GM21529 (cell line): ENCODE measurements at regions not wholly inside any gene's neighbourhood (a gene's known extent, or its start where the extent isn't known, plus 50 kb on each side); places are given as distances from the start of the nearest gene placed in this dataset.
"Not testable (repeated sequence)": the region's sequence is repeated elsewhere in the genome, so short reads cannot be mapped to it uniquely, and the experiment has no call there.

ENCODE experiments used
- ATAC-seq: cut with Tn5 transposase; IDR thresholded peaks from one replicate; pipeline ENCODE4 v1.9.1; 2021; ENCODE audit not compliant: unreplicated experiment

DNA sequence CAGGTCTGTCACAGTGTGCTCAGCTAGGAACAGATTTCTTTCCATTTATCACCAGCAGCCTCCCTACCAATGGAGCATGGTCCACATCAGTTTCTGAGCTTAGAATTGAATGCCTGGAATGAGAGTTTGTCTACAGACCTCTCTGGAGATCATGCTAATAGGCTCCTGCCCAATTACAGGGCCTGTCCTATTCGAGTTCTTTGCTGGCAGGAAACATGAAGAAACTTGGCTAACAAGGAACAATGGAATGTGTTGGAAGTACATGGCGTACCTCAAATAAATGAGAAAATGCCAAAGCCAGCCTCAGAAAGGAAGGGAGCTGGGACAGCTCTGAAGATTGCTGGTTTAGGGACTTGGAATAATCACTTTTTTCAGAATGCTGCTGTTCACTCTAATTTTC, 186.0 kb upstream of the AKR1E2 start:
- no peak for ATAC-seq

GRCh38 chr10:4638099-4638498, 187.9 kb upstream of the AKR1E2 start:
- ATAC-seq = no peak

GRCh38 chr10:4637657-4638056, 188.3 kb upstream of the AKR1E2 start:
- ATAC-seq = no peak

DNA sequence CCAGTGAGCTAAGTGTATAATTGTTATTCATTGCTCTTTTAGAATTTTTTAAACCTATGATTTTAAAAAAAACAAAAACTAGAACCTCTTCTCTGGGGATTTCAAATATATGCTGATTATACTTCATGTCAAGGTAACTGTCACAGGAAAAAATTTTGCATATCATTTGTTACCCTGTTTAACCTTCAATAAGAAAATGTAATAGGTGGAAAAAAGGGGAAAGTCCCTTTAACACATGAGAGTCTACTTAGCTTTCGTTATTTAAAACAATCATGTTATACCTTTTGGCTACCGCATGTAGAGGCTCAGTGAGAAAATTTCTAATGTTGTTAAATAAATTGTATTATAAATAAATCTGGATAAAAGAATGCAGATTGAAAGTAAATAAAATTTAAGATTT, 190.1 kb upstream of the AKR1E2 start:
- no peak for ATAC-seq

- ATAC-seq = no peak
Observed at GRCh38 chr10:4635388-4635787, 190.6 kb upstream of the AKR1E2 start.

GRCh38 chr10:4633776-4634175, 192.2 kb upstream of the AKR1E2 start:
- no peak for ATAC-seq

DNA sequence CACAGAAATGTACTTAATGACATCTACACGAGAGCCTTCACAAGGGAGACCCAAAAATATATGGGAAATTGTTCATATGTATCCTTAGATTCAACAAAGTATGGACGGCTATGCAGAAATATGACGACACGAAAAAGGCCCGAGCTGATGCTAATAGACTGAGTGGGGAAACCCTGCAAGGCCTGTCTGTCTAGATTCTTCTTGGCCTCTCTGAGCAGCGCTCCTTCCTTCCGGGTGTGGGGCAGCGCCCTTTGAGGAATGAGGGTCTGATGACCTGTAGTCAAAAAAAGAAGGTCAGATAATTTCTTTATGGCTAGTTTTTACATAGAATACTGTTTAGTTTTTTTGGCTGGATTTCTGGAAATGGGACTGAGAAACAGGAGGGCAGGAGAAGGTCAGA, 192.8 kb upstream of the AKR1E2 start:
- no peak for ATAC-seq

- ATAC-seq = no peak
Observed at GRCh38 chr10:4632757-4633156, 193.2 kb upstream of the AKR1E2 start.

- no peak for ATAC-seq
Observed at GRCh38 chr10:4626919-4627318, 199.1 kb upstream of the AKR1E2 start.

GRCh38 chr10:4623757-4624420, 202.1 kb upstream of the AKR1E2 start:
- no peak for ATAC-seq

DNA sequence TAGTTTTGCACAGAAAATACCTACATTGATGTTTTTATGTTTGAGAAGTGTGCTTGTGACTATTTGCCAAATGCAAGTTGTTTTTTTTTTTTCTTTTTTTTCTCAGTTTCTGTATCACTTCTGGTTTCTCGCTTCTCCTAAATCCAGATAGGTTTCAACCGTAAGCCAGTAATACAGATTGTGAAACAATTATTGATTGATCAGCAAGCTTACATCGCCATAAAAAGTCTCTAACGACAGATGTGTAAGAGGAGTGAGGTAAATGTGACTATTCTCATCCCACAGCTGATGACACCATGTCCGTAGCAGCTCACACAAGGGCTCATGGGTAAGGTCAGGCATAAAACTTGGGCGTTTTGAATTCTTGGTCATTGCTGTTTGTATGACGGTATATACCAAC, 202.8 kb upstream of the AKR1E2 start:
- peak; percentile 71 for ATAC-seq

DNA sequence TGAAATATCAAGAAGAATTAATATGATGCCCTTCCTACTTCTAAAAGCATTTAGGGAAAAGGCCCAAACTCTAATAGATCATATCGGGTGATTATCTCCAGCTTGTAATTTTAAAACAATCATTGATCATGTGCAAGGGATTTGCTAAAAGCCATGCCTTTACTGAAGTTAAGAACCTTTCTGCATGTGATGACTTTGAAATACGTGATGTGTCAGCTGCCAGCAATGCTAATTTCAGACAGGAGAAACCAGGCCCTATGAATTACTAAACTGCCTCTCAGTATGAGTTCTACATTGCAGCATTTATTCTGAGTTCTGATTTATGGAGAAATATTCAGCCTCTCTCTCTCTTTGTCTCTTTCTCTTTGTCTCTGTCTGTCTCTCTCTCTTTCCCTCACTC, 203.6 kb upstream of the AKR1E2 start:
- no peak for ATAC-seq

DNA sequence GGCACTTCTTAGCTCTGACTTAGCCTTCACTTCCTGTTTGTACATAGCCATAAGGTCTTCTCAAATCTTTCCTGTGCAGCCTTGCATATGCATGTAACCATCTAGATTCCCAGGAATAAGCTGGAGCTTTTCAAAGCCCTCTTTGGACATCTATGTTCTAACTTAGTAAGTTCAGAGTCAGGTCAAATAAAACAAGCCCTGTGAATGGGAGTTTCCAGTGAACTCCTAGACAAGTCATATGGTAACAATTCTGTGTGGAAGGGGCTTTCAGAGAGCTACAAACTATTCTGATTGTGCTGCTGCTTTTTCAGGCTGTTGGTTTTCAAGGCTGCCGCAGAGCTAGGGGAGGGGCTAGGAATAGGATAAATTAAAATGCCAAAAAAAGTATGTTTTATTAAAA, 208.4 kb upstream of the AKR1E2 start:
- ATAC-seq = no peak

- no peak for ATAC-seq
Observed at GRCh38 chr10:4615042-4615441, 211.0 kb upstream of the AKR1E2 start.

GRCh38 chr10:4609251-4609650, 216.8 kb upstream of the AKR1E2 start:
- ATAC-seq = no peak

GRCh38 chr10:4607681-4608080, 218.3 kb upstream of the AKR1E2 start:
- ATAC-seq = no peak

GRCh38 chr10:4606856-4607636, 219.0 kb upstream of the AKR1E2 start:
- ATAC-seq = no peak

DNA sequence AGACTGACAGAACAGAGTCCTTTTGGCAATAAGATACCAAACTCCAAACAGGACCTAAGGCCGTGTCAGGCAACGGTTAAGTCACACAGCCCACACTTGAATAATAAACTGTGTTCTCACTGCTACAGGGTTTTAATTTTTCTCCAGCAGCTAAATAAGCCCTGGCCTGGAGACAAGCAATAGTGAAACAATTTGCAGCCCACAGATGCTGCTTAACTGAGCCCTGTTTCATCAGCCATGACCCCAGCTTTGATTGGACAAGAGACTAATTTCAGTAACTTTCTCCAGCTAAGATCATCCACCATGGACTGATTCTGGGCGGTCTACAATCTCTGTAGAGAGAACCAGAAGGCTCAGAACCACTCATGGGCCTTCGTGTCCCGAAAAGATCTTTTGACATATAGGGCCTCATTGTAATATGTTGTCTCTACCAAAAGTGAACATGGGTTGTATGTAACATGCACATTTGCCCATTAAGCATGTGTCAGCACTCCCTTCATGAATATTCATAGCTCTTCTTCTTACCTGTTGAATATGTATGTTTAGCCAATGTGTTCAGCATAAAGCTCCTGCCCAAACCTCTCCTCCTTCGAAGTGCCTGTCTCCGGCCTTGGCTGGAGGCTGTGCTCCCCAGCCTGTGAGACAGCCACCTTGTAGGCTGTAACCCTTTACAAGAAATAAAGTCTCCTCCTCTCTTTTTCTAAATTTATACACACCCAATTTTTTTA, 223.1 kb upstream of the AKR1E2 start:
- ATAC-seq = no peak

DNA sequence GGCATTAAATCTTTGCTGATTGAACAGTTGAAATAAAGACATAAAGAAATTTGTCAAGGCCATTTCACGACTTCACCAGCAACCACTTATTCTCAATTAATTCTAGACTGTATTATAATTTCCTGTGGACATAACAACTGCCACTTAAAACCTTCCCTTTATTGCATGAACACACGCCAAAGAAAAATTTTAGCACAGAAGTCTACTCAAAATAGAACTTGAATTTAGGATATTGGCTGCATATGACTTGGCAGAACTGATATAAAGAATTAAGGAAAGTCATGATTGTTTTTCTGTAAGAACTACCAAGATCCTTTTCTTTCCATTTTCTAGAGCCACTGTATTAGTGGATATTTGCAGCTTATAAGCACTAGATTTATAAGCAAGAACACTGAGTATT, 226.5 kb upstream of the AKR1E2 start:
- ATAC-seq = no peak

GRCh38 chr10:4597898-4598297, 228.1 kb upstream of the AKR1E2 start:
- ATAC-seq = not testable (repeated sequence)

DNA sequence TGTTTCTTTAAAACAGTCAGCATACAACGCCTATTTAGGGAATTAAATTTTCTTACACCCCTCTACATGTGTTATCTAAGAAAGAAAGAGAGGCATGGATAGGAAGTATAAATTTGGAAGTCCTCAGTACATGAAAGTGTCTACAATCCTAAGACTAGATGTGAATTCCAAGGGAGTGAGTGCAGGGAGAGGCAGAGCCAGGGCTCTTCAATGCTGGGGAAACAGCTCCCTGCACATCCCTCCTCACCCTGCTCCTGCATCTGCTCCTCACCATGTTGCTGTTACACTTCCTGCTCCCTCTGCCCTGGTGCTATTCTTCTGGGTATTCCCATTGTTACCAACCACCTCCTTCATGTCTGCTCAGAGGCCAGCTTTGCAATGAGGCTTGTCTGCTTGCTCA, 229.1 kb upstream of the AKR1E2 start:
- ATAC-seq = no peak

- ATAC-seq = no peak
Observed at GRCh38 chr10:4595719-4596319, 230.2 kb upstream of the AKR1E2 start.
